HepG2 (cell line): ENCODE measurements at regions not wholly inside any gene's neighbourhood (a gene's known extent, or its start where the extent isn't known, plus 50 kb on each side); places are given as distances from the start of the nearest gene placed in this dataset.

Source experiments
- ATAC-seq: fragments of 200-7000 bp; cut with Tn5 transposase; 3 replicates; pipeline ENCODE4 v1.9.1; 2020; ENCODE audit warnings: mild to moderate bottlenecking, moderate library complexity
- BruUV-seq: library from RNA; stranded (reverse); fragments of 400-500 nt; replicated peaks from 2 replicates; lab custom pipeline; 2021; lab: Mats Ljungman, UMichigan
- CTCF ChIA-PET: fragments of 300-600 bp; formaldehyde crosslinking; extraction: SDS; loops from one replicate; lab custom pipeline; 2021; ENCODE audit warnings: low total read pairs, inconsistent platforms, low intra/inter-chr PET ratio; lab: Yijun Ruan, JAX
- POLR2A ChIA-PET: fragments of 350-600 bp; sonication (Branson Sonifier 250); formaldehyde crosslinking; loops from one replicate; lab custom pipeline; 2020; ENCODE audit warnings: antibody characterized with exemption, inconsistent platforms; lab: Yijun Ruan, JAX
- DNase-seq: peaks from one replicate; pipeline ENCODE4 v3.0.0-alpha.2; 2015; ENCODE audit warnings: low spot score
- FAIRE-seq: peaks from 3 replicates; lab custom pipeline; 2011; peaks lifted over from hg19 to GRCh38; lab: Jason Lieb, UNC
- H2AFZ ChIP-seq: one replicate; pipeline ENCODE4 v1.6.1; 2011; ENCODE audit warnings: low read length, inconsistent platforms
- H3K27ac ChIP-seq: fragments of 300-600 bp; 3 replicates; pipeline ENCODE4 v1.8.0; 2011; ENCODE audit warnings: mixed run types, mild to moderate bottlenecking, mixed read lengths, low read length, inconsistent platforms; ENCODE audit not compliant: insufficient read depth; ENCODE audit errors: extremely low read length
- H3K27me3 ChIP-seq, 2 experiments: fragments of 200-600 bp in 1 of 2; 2 replicates in 1 of 2; 3 replicates in 1 of 2; pipeline versions ENCODE4 v1.6.0 to v1.8.0; 2011; ENCODE audit warnings: low read length in 2 of 2, mild to moderate bottlenecking in 2 of 2, moderate library complexity in 2 of 2, inconsistent platforms in 1 of 2; ENCODE audit not compliant: insufficient read depth in 2 of 2, control insufficient read depth in 1 of 2
- H3K36me3 ChIP-seq, 2 experiments: fragments of 200-600 bp in 1 of 2; replicated peaks in 1 of 2; 2 replicates in 1 of 2; 3 replicates in 1 of 2; pipeline versions ENCODE4 v1.5.1 to v1.8.0; 2011; ENCODE audit warnings: low read length in 2 of 2, inconsistent platforms in 1 of 2; ENCODE audit not compliant: insufficient read depth in 2 of 2, control insufficient read depth in 1 of 2
- H3K4me1 ChIP-seq: 2 replicates; pipeline ENCODE4 v1.5.1; 2012; ENCODE audit warnings: low read length, inconsistent platforms; ENCODE audit not compliant: insufficient read depth
- H3K4me2 ChIP-seq: 2 replicates; pipeline ENCODE4 v1.6.0; 2011; ENCODE audit warnings: low read depth, low read length, inconsistent platforms
- H3K4me3 ChIP-seq, 3 experiments: fragments of 200-600 bp in 1 of 3; sonication (generic), shearing (Covaris generic) in 1 of 3; replicated peaks in 1 of 3; 2 replicates each; pipeline ENCODE4 v1.5.1; 2011 to 2016; ENCODE audit warnings: low read length in 3 of 3, inconsistent platforms in 2 of 3, low read depth in 2 of 3, mild to moderate bottlenecking in 2 of 3, control low read depth in 1 of 3, mixed read lengths in 1 of 3; ENCODE audit not compliant: insufficient read depth in 1 of 3
- H3K79me2 ChIP-seq: one replicate; pipeline ENCODE4 v1.6.1; 2011; ENCODE audit warnings: low read length, inconsistent platforms; ENCODE audit not compliant: insufficient read depth
- H3K9ac ChIP-seq: 2 replicates; pipeline ENCODE4 v1.6.0; 2011; ENCODE audit warnings: mild to moderate bottlenecking, low read depth, low read length, inconsistent platforms; ENCODE audit not compliant: insufficient read depth
- H3K9me3 ChIP-seq: 2 replicates; pipeline ENCODE4 v1.5.1; 2012; ENCODE audit warnings: mild to moderate bottlenecking, low read length
- H4K20me1 ChIP-seq: 2 replicates; pipeline ENCODE4 v1.6.0; 2011; ENCODE audit warnings: inconsistent platforms, mild to moderate bottlenecking, low read length, moderate library complexity; ENCODE audit not compliant: insufficient read depth
- PHF21A ChIP-seq: sonication (generic); formaldehyde crosslinking; IDR thresholded peaks from 2 replicates; pipeline ENCODE4 v1.5.0; 2020; ENCODE audit warnings: mild to moderate bottlenecking, missing genetic modification reagents
- TGIF2 ChIP-seq: IDR thresholded peaks from 2 replicates; pipeline ENCODE4 v1.6.1; 2016; ENCODE audit warnings: control low read depth, missing compliant biosample characterization
- ZNF12 ChIP-seq: sonication (generic); formaldehyde crosslinking; IDR thresholded peaks from 2 replicates; pipeline ENCODE4 v1.5.0; 2020; ENCODE audit warnings: missing genetic modification reagents
- ZNF260 ChIP-seq: sonication (generic); formaldehyde crosslinking; IDR thresholded peaks from 2 replicates; pipeline ENCODE4 v1.4.0; 2020; ENCODE audit warnings: missing genetic modification reagents, low read depth, mild to moderate bottlenecking, borderline replicate concordance
- in situ Hi-C: cut with HindIII; loops from 2 replicates; pipeline ENCODE4 v1.10.0; 2017; ENCODE audit warnings: low pct_unique_long_range_greater_than_20kb; ENCODE audit not compliant: extremely low pct_ligation_motif_present
- intact Hi-C: fragments of 100-400 bp; cut with micrococcal nuclease; formaldehyde crosslinking; loops from one replicate; pipeline ENCODE4 v1.10.0; 2022; ENCODE audit not compliant: unreplicated experiment
- TF ChIP-seq, protein P1 (sequence below): sonication (generic); formaldehyde crosslinking; conservative IDR thresholded peaks from 2 replicates; pipeline ENCODE4 v1.8.1; 2023; ENCODE audit warnings: missing genetic modification reagents
- TF ChIP-seq, protein P2 (sequence below): sonication (generic); formaldehyde crosslinking; IDR thresholded peaks from 2 replicates; pipeline ENCODE4 v1.5.0; 2020; ENCODE audit warnings: mild to moderate bottlenecking, missing genetic modification reagents

DNA sequence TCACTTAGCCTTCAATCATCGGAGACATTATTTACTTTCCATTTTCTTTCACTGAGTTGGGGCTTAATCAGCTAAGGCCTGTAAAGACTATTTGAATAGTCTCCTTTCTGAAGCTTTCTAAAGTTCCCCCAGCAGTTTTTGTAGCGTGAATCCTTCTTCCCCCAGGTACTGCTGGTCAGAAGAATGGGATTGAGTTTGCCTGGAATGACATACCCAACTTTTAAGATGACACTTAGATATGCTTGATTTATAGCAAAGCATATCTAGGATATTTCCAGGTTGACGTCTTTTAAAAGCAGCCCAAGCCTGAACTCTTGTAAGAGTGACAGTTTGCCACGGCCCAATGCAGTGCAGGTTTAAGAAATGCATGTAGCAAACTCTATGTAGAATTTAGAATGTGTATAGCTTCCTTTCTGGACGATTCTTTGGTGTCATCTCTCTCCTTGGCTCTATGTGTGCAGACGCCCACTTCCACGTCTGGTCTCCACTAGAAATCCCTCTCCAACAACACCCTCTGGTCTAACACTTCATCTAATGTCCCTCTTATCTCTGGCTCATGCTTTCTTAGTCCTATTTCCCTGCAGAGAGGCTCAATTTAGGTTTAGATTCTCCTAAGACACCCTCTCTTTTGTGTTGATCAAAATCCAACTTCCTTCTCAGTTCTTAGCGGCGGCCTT, 175.0 kb upstream of the CYRIA start (continued):
- no peak for TF ChIP-seq TGIF2

DNA sequence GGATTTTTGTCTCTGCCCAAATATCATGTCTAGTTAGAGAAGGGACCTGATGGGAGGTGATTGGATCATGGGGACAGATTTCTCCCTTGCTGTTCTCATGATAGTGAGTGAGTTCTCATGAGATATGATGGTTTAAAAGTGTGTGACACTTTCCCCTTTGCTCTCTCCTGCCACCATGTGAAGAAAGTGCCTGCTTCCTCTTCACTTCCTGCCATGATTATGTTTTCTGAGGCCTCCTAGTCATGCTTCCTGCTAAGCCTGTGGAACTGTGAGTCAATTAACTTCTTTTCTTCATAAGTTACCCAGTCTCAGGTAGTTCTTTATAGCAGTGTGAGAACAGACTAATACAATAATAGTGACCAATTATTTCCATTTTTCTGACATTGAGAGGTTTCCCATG, 167.3 kb upstream of the CYRIA start:
- CTCF ChIA-PET, result no interaction called here
- no peaks in the 10 kb centered on the region for H4K20me1 ChIP-seq
- no peak overlapping the region for H3K4me3 ChIP-seq
- H3K27me3 ChIP-seq, result no peaks in the 10 kb centered on the region
- H3K9ac ChIP-seq, result no peak overlapping the region
- no peak overlapping the region for H3K4me2 ChIP-seq
- FAIRE-seq (no peak), ATAC-seq (no peak), DNase-seq (no peak)
- H3K36me3 ChIP-seq, result no peaks in the 10 kb centered on the region; a peak in 1 of 5 replicates
- in situ Hi-C loops (no loop called here), intact Hi-C loops (no loop called here)
- POLR2A ChIA-PET, result no interaction called here
- H3K27ac ChIP-seq, result no peak overlapping the region
- no peaks in the 10 kb centered on the region for H3K79me2 ChIP-seq
- H2AFZ ChIP-seq, result no peak overlapping the region
- TF ChIP-seq, protein P1, sequence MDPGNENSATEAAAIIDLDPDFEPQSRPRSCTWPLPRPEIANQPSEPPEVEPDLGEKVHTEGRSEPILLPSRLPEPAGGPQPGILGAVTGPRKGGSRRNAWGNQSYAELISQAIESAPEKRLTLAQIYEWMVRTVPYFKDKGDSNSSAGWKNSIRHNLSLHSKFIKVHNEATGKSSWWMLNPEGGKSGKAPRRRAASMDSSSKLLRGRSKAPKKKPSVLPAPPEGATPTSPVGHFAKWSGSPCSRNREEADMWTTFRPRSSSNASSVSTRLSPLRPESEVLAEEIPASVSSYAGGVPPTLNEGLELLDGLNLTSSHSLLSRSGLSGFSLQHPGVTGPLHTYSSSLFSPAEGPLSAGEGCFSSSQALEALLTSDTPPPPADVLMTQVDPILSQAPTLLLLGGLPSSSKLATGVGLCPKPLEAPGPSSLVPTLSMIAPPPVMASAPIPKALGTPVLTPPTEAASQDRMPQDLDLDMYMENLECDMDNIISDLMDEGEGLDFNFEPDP, result no peak
- TF ChIP-seq ZNF260, result no peak
- no peak for TF ChIP-seq PHF21A
- TF ChIP-seq, protein P2, sequence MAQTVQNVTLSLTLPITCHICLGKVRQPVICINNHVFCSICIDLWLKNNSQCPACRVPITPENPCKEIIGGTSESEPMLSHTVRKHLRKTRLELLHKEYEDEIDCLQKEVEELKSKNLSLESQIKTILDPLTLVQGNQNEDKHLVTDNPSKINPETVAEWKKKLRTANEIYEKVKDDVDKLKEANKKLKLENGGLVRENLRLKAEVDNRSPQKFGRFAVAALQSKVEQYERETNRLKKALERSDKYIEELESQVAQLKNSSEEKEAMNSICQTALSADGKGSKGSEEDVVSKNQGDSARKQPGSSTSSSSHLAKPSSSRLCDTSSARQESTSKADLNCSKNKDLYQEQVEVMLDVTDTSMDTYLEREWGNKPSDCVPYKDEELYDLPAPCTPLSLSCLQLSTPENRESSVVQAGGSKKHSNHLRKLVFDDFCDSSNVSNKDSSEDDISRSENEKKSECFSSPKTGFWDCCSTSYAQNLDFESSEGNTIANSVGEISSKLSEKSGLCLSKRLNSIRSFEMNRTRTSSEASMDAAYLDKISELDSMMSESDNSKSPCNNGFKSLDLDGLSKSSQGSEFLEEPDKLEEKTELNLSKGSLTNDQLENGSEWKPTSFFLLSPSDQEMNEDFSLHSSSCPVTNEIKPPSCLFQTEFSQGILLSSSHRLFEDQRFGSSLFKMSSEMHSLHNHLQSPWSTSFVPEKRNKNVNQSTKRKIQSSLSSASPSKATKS (CRISPR knock-in tag), result no peak
- TF ChIP-seq ZNF12 (CRISPR knock-in tag), result no peak
- H3K9me3 ChIP-seq, result no peaks in the 10 kb centered on the region
- no peaks in the 10 kb centered on the region for H3K4me1 ChIP-seq
- BruUV-seq, result no TSS peak
